ENCODE measurements at regions not wholly inside any gene's neighbourhood (a gene's known extent, or its start where the extent isn't known, plus 50 kb on each side); places are given as distances from the start of the nearest gene placed in this dataset.

DNA sequence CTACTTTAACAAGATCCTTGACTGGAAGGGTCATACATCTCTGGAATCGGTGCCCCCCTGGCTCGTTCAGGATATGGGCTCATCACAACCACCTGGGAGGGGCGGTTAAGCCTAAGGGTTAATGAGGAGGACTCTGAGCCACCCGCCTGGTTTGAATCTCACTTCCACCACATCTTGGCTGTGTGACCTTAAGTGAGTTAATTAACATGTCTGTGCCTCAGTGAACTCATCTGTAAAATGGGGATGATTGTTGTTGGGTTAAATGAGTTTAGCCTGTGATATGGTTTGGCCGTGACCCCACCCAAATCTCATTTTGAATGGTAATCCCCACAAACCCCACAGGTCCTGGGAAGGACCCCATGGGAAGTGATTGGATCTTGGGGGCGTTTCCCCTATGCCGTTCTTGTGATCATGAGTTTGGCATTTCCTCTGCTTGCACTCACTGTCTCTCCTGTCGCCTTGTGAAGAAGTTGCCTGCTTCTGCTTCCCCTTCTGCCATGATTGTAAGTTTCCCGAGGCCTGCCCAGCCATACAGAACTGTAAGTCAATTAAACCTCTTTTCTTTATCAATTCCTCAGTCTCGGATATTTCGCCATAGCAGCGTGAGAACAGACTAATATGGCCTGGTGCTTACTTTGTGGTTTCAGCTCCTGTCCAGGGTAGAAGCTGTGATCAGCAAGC lies 214.0 kb upstream of the CIBAR2 start:
- DNase-seq (ENCODE audit: low spot score): no peak

GRCh38 chr16:85326794-85327181 lies 214.5 kb upstream of the CIBAR2 start:
- DNase-seq (ENCODE audit: low spot score): no peak

DNA sequence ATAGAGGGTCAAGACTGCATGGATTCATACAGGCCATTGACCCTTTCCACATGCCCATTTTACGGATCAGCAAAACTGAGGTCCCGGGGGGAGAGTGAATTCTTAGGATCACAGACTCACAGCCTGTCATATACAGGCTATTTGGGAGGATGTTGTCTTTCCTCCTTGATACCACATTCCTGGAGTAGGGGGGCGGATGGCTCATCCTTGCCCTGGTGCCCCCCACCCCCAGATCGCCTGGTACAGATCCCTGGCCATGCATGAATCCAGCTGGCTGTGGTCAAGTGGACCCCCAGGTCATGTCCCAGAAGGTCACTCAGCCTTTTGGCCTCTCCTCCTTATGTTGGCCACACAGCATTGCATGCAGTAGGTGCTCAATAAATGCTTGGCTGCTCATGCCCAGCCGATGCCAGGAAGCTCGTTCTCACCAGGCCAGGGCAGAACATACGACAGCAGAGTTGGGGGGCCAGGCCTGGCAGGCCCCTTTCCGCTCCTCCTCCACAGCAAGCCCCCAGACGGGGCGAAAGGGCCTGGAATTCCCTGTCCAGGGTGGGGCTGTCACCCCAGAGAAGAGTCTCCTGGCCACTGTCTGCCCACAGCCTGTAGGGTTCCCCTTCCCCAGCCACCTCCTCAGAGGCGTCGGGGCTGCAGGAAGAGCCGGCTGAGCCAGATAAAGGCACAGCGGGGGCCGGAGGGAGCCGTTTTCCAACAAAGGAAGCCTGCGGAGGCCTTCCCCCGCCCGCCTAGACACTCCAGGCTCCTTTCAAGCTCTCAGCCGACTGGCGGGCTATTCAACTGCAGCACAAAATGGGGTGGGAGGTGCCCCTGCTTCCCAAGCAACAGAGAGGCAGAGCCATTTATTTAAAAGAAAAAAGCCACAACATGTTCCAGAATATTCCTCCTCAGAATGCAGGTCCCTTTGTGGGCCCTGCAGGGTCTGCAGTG lies 215.7 kb upstream of the CIBAR2 start:
- peak; percentile 64 for DNase-seq (ENCODE audit: low spot score)

DNA sequence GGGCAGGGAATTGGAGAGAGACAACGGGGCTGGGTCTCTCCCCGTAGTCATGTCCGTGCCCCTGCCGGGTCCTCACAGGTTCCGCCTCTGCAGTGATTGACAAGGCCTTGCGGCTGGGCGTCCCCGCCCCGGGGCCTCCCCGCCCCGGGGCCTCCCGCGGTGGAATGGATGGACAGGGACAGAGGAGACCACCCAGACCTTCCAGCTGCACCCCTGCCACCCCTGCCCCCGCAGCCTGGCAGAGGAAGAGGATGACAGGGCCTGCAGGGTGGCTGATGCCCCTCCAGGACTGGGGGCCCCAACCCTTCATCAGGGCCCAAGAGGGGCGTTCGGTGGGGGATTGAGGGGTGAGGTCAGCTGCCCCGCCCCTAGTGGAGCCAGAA lies 216.4 kb upstream of the CIBAR2 start:
- DNase-seq (ENCODE audit: low spot score): no peak

DNA sequence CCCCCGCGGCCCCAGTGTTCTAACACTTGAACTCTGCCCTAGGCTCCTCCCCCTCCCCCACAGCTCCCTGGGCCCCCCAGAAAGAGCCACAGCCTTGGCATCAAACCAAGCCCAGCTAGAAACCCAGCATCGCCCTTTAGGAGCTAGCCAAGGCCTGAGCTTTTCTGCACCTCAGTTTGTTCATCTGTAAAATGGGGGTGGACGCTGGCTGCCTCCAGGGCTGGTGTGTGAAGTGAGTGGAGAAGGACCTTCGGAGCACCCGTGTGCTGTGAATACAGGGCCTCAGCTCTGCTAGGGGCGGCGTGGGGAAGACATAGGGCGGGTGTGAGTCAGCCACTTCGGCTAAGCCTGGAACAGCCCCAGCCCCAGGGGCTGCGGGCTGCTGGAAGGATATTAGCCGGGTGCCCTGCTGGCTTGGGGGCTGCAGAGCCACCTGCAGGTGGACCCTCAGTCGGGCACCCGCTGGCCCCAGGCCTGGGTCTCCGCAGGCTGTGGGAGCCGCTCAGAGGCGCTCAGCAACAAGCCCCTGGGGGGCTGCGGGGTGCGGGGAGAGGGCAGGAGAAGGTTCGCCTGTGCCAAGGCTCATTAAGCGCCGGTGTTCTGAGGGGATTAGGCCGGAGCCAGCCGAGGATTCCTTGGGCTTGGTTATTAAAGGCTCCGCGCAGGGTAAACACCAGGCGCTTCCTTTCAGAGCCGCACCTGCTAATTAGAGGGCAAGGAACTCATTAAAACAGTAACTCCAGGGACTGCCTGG lies 217.0 kb upstream of the CIBAR2 start:
- DNase-seq (ENCODE audit: low spot score): no peak

GRCh38 chr16:85330006-85330693 lies 217.9 kb upstream of the CIBAR2 start:
- DNase-seq (ENCODE audit: low spot score): no peak

DNA sequence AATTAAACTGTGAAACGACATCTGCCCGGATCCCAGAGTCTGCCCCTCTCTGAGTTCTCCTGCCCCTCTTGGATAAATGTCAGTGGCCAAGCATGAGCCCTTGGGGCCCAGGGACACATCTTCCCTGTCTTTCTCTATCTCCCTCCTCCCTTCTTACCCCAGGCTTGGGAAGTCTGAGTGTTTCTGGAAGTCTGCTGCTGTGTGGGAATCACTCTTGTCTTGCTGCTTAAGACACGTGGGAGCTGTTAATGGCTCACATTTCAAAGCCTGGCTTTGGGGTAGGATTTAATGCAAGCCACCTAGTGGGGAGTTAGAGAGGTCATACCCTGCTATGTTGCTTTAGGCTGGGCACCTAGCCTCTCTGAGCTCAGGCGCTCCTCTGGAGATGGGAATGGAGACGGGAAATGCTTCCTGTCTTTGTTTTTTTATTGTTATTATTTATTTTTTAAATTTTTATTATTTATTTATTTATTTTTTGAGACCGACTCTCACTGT lies 218.5 kb upstream of the CIBAR2 start:
- no peak for DNase-seq (ENCODE audit: low spot score)

- DNase-seq (ENCODE audit: low spot score): no peak
Observed at GRCh38 chr16:85331688-85332087, 219.4 kb upstream of the CIBAR2 start.

- DNase-seq (ENCODE audit: low spot score): no peak
Observed at GRCh38 chr16:85332175-85332574, 219.9 kb upstream of the CIBAR2 start.

DNA sequence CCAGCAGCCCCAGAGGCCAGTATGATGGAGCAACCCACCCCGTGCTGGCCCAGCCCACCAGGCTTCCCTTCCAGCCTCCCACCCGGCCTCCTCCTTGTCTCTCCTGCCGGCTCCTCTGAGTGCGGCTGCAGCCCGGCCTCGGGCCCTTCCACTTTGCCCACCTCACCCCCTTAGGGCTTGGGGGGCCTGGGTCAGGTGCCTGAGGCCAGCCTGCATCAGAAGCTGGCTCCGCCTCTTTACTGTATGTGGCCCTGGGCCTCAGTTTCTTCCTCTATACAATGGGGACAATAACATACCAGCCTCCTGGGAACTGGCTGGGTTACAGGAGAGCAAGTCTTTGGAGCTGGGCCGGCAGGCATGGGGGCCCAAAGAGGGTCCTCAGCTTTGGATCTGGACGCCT lies 221.1 kb upstream of the CIBAR2 start:
- DNase-seq (ENCODE audit: low spot score): no peak

DNA sequence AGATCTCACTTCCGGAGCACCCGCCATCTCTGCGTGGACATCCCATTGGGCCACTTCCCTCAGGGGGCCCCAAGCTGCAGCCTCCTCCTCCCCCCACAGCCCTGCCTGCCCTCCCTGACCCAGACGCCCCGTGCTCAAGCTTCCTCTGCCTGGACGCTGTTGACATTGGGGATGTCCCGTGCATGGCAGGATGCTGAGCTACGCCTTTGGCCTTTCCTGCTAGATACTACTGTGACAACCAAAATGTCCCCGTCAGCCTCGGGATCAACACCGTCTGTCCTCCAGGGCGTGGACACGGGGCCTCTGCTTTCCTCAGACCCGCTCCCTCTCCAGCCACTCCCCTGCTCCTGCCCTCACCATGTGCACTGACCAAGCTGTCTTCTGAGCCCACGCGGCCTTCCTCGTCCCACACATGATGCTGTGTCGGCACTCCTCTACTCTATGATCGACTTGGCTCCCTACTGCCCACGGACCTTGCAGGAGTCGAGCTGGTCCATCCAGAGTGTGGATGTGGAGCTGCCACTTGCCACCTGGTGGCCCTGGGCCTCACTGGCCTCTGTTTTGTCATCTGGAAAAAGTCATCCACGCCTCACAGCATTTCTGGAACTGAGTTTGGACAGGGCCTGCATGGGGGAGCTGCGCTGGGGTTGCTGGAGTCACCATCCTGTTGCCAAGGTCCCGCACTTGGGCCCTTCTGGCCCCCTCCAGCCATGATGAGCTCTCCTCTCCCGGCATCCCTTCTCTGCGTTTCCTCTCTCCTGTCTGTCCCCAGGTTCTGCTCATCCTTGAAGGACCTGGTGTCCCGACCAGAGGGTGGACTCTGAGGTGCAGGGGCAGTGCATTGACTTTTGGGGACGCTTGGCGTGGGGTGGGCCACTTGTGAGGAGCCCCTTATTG lies 221.7 kb upstream of the CIBAR2 start:
- no peak for DNase-seq (ENCODE audit: low spot score)

GRCh38 chr16:85334718-85335583 lies 222.7 kb upstream of the CIBAR2 start:
- DNase-seq (ENCODE audit: low spot score): no peak

- no peak for DNase-seq (ENCODE audit: low spot score)
Observed at GRCh38 chr16:85335584-85336491, 223.6 kb upstream of the CIBAR2 start.

- DNase-seq (ENCODE audit: low spot score): no peak
Observed at GRCh38 chr16:85337910-85338637, 225.8 kb upstream of the CIBAR2 start.

DNA sequence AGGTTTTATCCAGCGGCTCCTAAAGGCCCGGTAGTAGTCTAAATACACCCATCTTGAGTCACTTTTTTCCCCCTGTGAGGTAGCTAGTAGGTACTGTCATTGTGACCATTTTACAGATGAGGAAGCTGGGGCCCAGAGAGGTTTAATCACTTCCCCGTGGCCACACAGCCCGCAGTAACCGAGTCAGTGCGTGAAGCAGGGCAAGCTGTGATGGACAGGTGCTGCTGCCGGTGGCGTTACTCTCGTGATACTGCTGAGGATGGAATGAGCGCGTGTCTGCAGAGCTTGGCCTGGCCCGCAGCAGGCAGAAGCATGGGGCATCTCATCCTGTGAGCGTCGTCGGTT lies 226.3 kb upstream of the CIBAR2 start:
- no peak for DNase-seq (ENCODE audit: low spot score)

DNA sequence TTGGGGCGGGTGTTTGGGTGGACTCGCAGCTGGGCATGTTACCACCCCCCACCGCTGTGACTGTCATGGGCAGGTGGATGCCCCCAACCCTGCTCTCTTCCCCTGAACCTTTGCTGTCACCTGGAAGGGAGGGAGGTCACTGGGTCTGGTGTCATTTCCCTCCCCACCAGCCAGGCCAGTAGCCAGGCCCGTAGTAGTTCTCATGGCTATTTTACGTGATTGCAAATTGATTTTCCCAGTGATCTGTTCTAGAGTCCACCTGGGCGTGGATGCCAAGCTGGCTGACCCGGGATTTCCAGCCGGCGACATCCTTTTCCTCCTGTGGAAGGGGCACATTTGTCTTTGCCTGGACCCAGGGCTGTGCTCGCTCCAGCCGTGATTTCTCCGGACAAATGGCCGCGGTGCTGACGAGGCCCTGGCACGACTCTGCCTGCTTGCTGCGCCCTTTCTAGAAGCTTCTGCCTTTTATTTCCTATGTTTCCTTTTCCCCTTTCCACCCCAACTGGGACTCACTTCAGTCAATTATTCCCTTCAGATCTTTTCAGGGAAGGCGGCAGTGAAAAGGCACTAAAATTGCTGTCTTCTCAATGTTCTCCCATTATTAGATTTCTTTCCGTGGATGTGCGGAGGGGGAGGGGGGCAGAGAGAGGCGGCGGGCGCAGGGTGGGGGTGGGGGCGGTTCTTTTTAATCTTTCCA lies 226.9 kb upstream of the CIBAR2 start:
- DNase-seq (ENCODE audit: low spot score): no peak

DNA sequence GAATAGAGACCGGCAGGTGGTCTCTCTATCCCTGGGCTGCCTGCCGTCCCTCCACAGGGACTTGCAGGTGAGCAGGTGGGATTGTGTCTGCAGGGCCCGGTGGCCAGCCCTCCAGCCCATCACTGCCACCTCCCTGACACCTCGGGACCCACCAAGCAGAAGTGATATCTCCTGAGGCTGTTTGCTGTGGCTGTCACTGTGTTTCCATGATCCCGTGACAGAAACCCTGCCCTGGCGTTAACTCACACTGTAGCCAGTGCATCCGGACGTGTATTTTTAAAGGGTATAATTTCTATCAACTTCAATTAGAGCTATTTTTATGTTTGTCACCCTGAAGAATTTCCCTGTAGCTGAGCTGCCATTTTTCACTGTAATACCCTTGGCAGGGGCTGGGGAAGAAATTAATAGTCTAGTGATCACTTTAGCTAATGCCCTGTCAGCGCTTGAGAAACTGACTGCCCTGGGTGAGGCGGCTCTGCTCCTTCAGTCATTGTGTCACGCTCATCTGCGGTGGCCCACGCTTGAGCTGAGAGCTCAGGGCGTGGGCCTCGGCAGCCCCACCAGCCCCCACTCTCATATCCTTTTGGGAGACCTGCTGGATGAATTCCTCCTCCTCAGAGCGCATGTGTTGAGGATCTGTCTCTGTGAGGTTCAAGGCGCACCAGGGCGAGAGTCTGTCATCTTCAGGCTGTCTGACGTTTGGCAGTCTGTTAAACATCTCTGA lies 229.9 kb upstream of the CIBAR2 start:
- DNase-seq (ENCODE audit: low spot score): no peak
